ENCODE measurements at regions not wholly inside any gene's neighbourhood (a gene's known extent, or its start where the extent isn't known, plus 50 kb on each side); places are given as distances from the start of the nearest gene placed in this dataset.

GRCh38 chr10:108338146-108338545, 1173.6 kb upstream of the SORCS1 start:
- H3K27me3 Mint-ChIP-seq (ENCODE audit: insufficient read depth, low read depth, poor library complexity) = no peaks in the 10 kb centered on the region
- Histone ChIP-seq H3K4me2 (no peak overlapping the region), H3K36me3 (ENCODE audit: insufficient read depth) (no peaks in the 10 kb centered on the region), H2AFZ (no peak overlapping the region), H3K9me2 (ENCODE audit: insufficient read depth) (no peaks in the 10 kb centered on the region), H3F3A (replicated peaks; ENCODE audit: low read depth) (no peaks in the 10 kb centered on the region), H3K4me3 (no peak overlapping the region), H3K79me2 (replicated peaks; ENCODE audit: insufficient read depth) (no peaks in the 10 kb centered on the region), H3K27ac (ENCODE audit: low read depth) (no peak overlapping the region), H4K20me1 (replicated peaks; ENCODE audit: insufficient read depth) (no peaks in the 10 kb centered on the region), H3K4me1 (ENCODE audit: insufficient read depth) (peaks cover 6% of the 10 kb centered on the region), H3K27me3 (ENCODE audit: insufficient read depth) (no peaks in the 10 kb centered on the region)
- peaks cover 5% of the 10 kb centered on the region; the same call in 2 of the 3 replicates for H3K4me1 Mint-ChIP-seq
- no peak for TF ChIP-seq NANOG (IDR thresholded peaks at IDR 0.05; ENCODE audit: borderline replicate concordance)
- DNase-seq (ENCODE audit: low spot score) = no peak
- no peaks in the 10 kb centered on the region for H3K9me3 Mint-ChIP-seq
- no peak for ATAC-seq
- H3K4me3 Mint-ChIP-seq = no peak overlapping the region
- no peak overlapping the region for H3K27ac Mint-ChIP-seq
- no peaks in the 10 kb centered on the region for H3K36me3 Mint-ChIP-seq (ENCODE audit: low read depth)

GRCh38 chr10:108336836-108337235, 1172.3 kb upstream of the SORCS1 start:
- no peaks in the 10 kb centered on the region for H3F3A ChIP-seq (replicated peaks; ENCODE audit: low read depth)
- no peaks in the 10 kb centered on the region for H3K36me3 ChIP-seq (ENCODE audit: insufficient read depth)
- no peaks in the 10 kb centered on the region for H3K36me3 Mint-ChIP-seq (ENCODE audit: low read depth)
- TF ChIP-seq CREB1 (CRISPR knock-in tag; IDR thresholded peaks at IDR 0.05; ENCODE audit: low read depth) (no peak), STAT1 (IDR thresholded peaks at IDR 0.05; ENCODE audit: unreplicated experiment) (no peak)
- H3K27me3 ChIP-seq (ENCODE audit: insufficient read depth) = no peaks in the 10 kb centered on the region
- no peak overlapping the region for H3K27ac ChIP-seq (ENCODE audit: low read depth)
- no peak for ATAC-seq
- no peak overlapping the region for H2AFZ ChIP-seq
- no peak overlapping the region for H3K4me3 Mint-ChIP-seq
- DNase-seq (ENCODE audit: low spot score) = no peak
- H4K20me1 ChIP-seq (replicated peaks; ENCODE audit: insufficient read depth) = no peaks in the 10 kb centered on the region
- no peaks in the 10 kb centered on the region for H3K79me2 ChIP-seq (replicated peaks; ENCODE audit: insufficient read depth)
- H3K4me2 ChIP-seq = no peak overlapping the region
- no peak overlapping the region for H3K27ac Mint-ChIP-seq
- peaks cover 5% of the 10 kb centered on the region; the same call in 2 of the 3 replicates for H3K4me1 Mint-ChIP-seq
- no peaks in the 10 kb centered on the region for H3K27me3 Mint-ChIP-seq (ENCODE audit: insufficient read depth, low read depth, poor library complexity)
- no peaks in the 10 kb centered on the region for H3K9me3 Mint-ChIP-seq
- no peak overlapping the region for H3K4me3 ChIP-seq
- H3K4me1 ChIP-seq (ENCODE audit: insufficient read depth) = peaks cover 6% of the 10 kb centered on the region
- peaks cover 1% of the 10 kb centered on the region; the same call in 1 of the 2 replicates for H3K9me2 ChIP-seq (ENCODE audit: insufficient read depth)

- no peak overlapping the region for H3K4me3 Mint-ChIP-seq
- no peaks in the 10 kb centered on the region for H3K79me2 ChIP-seq (replicated peaks; ENCODE audit: insufficient read depth)
- H3K36me3 ChIP-seq (ENCODE audit: insufficient read depth) = no peaks in the 10 kb centered on the region
- no peaks in the 10 kb centered on the region for H3K36me3 Mint-ChIP-seq (ENCODE audit: low read depth)
- peaks cover 14% of the 10 kb centered on the region; the same call in 2 of the 3 replicates for H3K4me1 Mint-ChIP-seq
- H3K9me2 ChIP-seq (ENCODE audit: insufficient read depth) = peaks cover 8% of the 10 kb centered on the region
- H2AFZ ChIP-seq = no peak overlapping the region
- no peaks in the 10 kb centered on the region for H3K9me3 Mint-ChIP-seq
- no peaks in the 10 kb centered on the region for H3K27me3 ChIP-seq (ENCODE audit: insufficient read depth)
- no peaks in the 10 kb centered on the region for H3F3A ChIP-seq (replicated peaks; ENCODE audit: low read depth)
- no peak overlapping the region for H3K4me2 ChIP-seq
- H3K4me1 ChIP-seq (ENCODE audit: insufficient read depth) = peaks cover 23% of the 10 kb centered on the region
- H3K27me3 Mint-ChIP-seq (ENCODE audit: insufficient read depth, low read depth, poor library complexity) = peaks cover 2% of the 10 kb centered on the region
- no peak for DNase-seq (ENCODE audit: low spot score)
- no peak overlapping the region for H3K4me3 ChIP-seq
- no peak for ATAC-seq
- no peak overlapping the region for H3K27ac ChIP-seq (ENCODE audit: low read depth)
- no peaks in the 10 kb centered on the region for H4K20me1 ChIP-seq (replicated peaks; ENCODE audit: insufficient read depth)
- H3K27ac Mint-ChIP-seq = no peak overlapping the region
- TF ChIP-seq ZNF114 (CRISPR knock-in tag; IDR thresholded peaks at IDR 0.05) = no peak
- no peak for TF ChIP-seq EZH2 (IDR thresholded peaks at IDR 0.05; ENCODE audit: low read depth, unreplicated experiment)
- no peak for TF ChIP-seq CREB1 (CRISPR knock-in tag; IDR thresholded peaks at IDR 0.05; ENCODE audit: low read depth)
- TF ChIP-seq REST (IDR thresholded peaks at IDR 0.05; ENCODE audit: unreplicated experiment) = no peak
- TF ChIP-seq JUNB (IDR thresholded peaks at IDR 0.05; ENCODE audit: unreplicated experiment) = no peak
- no peak for TF ChIP-seq ZNF462 (CRISPR knock-in tag; IDR thresholded peaks at IDR 0.05)
Measured at GRCh38 chr10:108327706-108328105, 1163.2 kb upstream of the SORCS1 start.

All from GM23338 (cell line).